ENCODE measurements at regions not wholly inside any gene's neighbourhood (a gene's known extent, or its start where the extent isn't known, plus 50 kb on each side); places are given as distances from the start of the nearest gene placed in this dataset.

DNA sequence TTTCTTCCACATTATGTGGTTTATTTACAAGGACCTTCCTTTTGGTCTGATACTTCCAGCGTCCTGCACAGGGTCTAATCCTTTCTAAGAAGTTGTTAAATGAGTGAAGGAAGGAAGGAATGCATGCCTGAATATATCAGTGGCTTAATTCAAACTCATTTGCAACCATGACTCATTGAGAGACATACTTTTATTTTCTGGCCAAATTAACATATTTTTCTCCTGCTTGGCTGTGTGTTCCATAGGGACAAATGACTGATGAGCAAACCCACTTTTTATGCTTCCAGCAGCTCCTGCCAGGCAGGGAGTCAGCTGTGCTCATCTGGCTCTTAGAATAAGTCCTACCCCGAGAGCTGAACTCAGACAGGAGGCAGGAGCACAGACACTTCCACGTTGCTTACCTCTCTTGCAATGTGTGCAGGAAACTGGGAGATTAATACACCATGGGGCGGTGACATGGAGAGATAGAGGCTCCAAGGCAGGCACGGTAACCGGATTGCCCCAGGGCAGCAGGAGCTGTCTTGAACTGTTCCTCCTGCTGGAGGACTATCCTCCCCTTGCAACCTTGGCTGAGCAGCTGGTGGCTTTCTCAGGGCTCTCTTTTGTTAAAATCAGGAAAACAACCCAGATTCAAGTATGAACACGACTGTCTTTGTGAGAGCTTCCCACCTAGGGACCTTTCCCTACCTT is 667.5 kb upstream of the HS6ST1 start:
- DNase-seq, result no peak
- Histone ChIP-seq H3K27me3 (no peaks in the 10 kb centered on the region), H3K36me3 (no peaks in the 10 kb centered on the region), H3K4me1 (no peaks in the 10 kb centered on the region), H3K9me3 (no peaks in the 10 kb centered on the region), H3K4me3 (ENCODE audit: low read depth, low read length) (no peak overlapping the region)
- no peak for TF ChIP-seq CTCF (IDR thresholded peaks at IDR 0.05; ENCODE audit: low read depth, low read length)

- Histone ChIP-seq H3K4me1 (no peaks in the 10 kb centered on the region), H3K9me3 (no peaks in the 10 kb centered on the region), H3K4me3 (ENCODE audit: low read depth, low read length) (no peak overlapping the region), H3K27me3 (no peaks in the 10 kb centered on the region), H3K36me3 (no peaks in the 10 kb centered on the region)
- no peak for DNase-seq
- TF ChIP-seq CTCF (IDR thresholded peaks at IDR 0.05; ENCODE audit: low read depth, low read length), result no peak
Observed at GRCh38 chr2:128986867-128987268, 668.2 kb upstream of the HS6ST1 start.

DNA sequence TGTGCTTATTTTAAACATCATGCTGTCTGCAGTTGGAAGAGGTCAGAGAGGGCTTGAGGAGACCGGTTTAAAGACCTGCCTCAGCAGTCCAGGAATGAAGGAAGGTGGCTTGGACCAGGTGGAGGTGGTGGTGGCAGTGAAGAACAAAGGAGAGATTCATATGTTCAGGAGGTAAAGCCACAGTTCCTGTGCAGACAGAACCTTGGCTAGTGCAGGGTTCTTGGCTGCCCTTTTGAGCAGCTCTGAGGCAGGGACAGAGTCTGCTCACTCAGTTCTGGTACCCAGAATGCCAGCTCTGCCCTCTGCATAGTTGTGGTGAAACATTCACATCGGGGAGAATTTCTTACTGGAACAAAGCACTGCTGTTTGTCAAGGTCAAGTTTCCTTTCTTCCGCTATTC is 669.7 kb upstream of the HS6ST1 start:
- no peak for DNase-seq
- TF ChIP-seq CTCF (IDR thresholded peaks at IDR 0.05; ENCODE audit: low read depth, low read length), result no peak
- Histone ChIP-seq H3K4me1 (no peaks in the 10 kb centered on the region), H3K27me3 (no peaks in the 10 kb centered on the region), H3K4me3 (ENCODE audit: low read depth, low read length) (no peak overlapping the region), H3K36me3 (no peaks in the 10 kb centered on the region), H3K9me3 (no peaks in the 10 kb centered on the region)

DNA sequence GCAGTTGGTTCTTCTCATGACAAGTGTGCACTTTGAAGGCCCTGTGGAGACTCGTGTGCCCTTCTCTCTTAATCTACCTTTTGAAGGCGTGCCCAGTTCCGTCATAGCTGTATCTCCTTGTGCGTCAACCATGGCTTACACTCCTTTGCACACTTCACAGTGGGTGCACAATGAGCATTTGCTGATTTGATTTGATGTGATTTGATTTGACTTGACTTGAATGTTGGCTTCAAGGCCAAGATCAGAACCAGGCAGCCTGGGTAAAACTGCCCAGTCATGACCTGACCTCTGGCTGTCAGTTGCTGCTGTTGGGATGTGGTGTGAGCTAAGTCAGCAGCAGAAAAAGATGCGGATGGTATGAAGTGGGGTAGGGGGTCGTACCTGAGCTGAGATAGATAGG is 670.3 kb upstream of the HS6ST1 start:
- DNase-seq, result no peak
- H3K9me3 ChIP-seq, result no peaks in the 10 kb centered on the region
- no peaks in the 10 kb centered on the region for H3K27me3 ChIP-seq
- H3K4me3 ChIP-seq (ENCODE audit: low read depth, low read length), result no peak overlapping the region
- H3K4me1 ChIP-seq, result no peaks in the 10 kb centered on the region
- TF ChIP-seq CTCF (IDR thresholded peaks at IDR 0.05; ENCODE audit: low read depth, low read length), result no peak
- no peaks in the 10 kb centered on the region for H3K36me3 ChIP-seq

DNA sequence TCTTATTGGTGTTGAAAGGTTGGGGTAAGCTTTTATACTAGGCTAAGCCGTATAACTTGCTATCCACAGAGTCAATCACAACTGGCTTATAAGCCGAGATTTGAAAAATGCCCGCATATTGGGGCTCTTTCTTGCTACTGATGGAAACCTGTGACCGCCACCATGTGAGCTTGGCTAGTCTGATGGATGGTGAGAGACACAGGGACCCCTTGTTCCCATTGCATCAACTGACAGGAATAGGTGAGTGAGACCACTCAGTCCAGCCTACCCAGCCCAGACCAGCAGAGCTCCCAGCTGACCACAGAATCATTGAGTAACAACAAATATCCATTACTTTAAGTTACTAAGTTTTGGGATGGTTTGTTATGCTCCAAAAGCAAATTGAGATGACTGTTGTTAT is 676.4 kb upstream of the HS6ST1 start:
- Histone ChIP-seq H3K4me1 (no peaks in the 10 kb centered on the region), H3K4me3 (ENCODE audit: low read depth, low read length) (no peak overlapping the region), H3K27me3 (no peaks in the 10 kb centered on the region), H3K36me3 (no peaks in the 10 kb centered on the region), H3K9me3 (no peaks in the 10 kb centered on the region)
- no peak for TF ChIP-seq CTCF (IDR thresholded peaks at IDR 0.05; ENCODE audit: low read depth, low read length)
- DNase-seq, result no peak

- H3K36me3 ChIP-seq, result no peaks in the 10 kb centered on the region
- no peak overlapping the region for H3K4me3 ChIP-seq (ENCODE audit: low read depth, low read length)
- H3K9me3 ChIP-seq, result no peaks in the 10 kb centered on the region
- no peaks in the 10 kb centered on the region for H3K4me1 ChIP-seq
- H3K27me3 ChIP-seq, result no peaks in the 10 kb centered on the region
- TF ChIP-seq CTCF (IDR thresholded peaks at IDR 0.05; ENCODE audit: low read depth, low read length), result no peak
- no peak for DNase-seq
Observed at GRCh38 chr2:128996078-128996477, 677.4 kb upstream of the HS6ST1 start.
